ENCODE measurements at regions not wholly inside any gene's neighbourhood (a gene's known extent, or its start where the extent isn't known, plus 50 kb on each side); places are given as distances from the start of the nearest gene placed in this dataset.

- TF ChIP-seq CTCF (IDR thresholded peaks at IDR 0.05) (peak in 4 of 7 experiments; percentile 52 to 81 (median 75)), POLR2A (IDR thresholded peaks at IDR 0.05) (no peak), EP300 (IDR thresholded peaks at IDR 0.05) (no peak), POLR2AphosphoS5 (IDR thresholded peaks at IDR 0.05) (no peak)
Measured at GRCh38 chr5:90264689-90265544, 144.6 kb downstream of the CETN3 start.

Measured in stomach (tissue), 4 donors.